Activated T-cell treated with anti-CD3 and anti-CD28 coated beads, Interleukin-2, amount 50 U/mL, for 72 hours (primary cell): ENCODE measurements at regions not wholly inside any gene's neighbourhood (a gene's known extent, or its start where the extent isn't known, plus 50 kb on each side); places are given as distances from the start of the nearest gene placed in this dataset.
"Not testable (repeated sequence)": the region's sequence is repeated elsewhere in the genome, so short reads cannot be mapped to it uniquely, and the experiment has no call there.

Source experiments
- ATAC-seq, 2 donors: fragments of 150-1000 bp; cut with Tn5 transposase; replicated peaks in 1 of 2; 2 replicates each; pipeline ENCODE4 v1.10.0; 2021; ENCODE audit warnings: moderate library complexity in 2 of 2, mild to moderate bottlenecking in 1 of 2
- DNase-seq, 2 donors: peaks; one replicate each; pipeline ENCODE4 v3.0.0; 2021 to 2022; ENCODE audit warnings: mixed read lengths in 1 of 2
- H3K27ac Mint-ChIP-seq: one replicate; pipeline ENCODE4 v1.8.0; 2022; ENCODE audit warnings: mild to moderate bottlenecking, moderate library complexity, mixed read lengths
- H3K27me3 Mint-ChIP-seq: one replicate; pipeline ENCODE4 v1.8.0; 2022; ENCODE audit warnings: low read depth, mixed read lengths
- H3K36me3 Mint-ChIP-seq, 2 donors: one replicate each; pipeline ENCODE4 v1.8.0; 2022; ENCODE audit warnings: mixed read lengths in 2 of 2, mild to moderate bottlenecking in 1 of 2; ENCODE audit not compliant: insufficient read depth in 2 of 2
- H3K4me1 Mint-ChIP-seq: one replicate; pipeline ENCODE4 v1.8.0; 2022; ENCODE audit warnings: low read depth, mixed read lengths
- H3K4me3 Mint-ChIP-seq, 2 donors: one replicate each; pipeline ENCODE4 v1.8.0; 2022; ENCODE audit warnings: mild to moderate bottlenecking in 2 of 2, mixed read lengths in 2 of 2, moderate library complexity in 2 of 2
- H3K9me3 Mint-ChIP-seq, 2 donors: one replicate each; pipeline ENCODE4 v1.8.0; 2022; ENCODE audit warnings: mixed read lengths in 2 of 2

DNA sequence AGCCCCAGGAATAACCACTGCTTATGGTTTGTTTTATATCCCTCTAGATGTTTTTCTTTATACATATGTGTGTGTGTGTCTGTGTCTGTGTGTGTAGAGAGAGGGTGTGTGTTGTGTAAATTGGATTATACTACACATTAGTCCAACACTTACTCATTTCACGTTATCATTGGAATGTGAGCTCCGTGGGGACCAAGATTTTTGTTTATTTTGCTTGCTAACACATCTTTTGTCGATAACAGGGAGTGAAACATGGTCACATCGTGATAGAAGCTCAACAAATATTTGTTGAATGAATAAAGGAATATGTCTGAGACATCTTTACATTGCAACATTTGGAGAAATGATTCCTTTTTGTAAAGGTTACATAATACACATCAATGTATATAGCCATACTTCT is 88.8 kb downstream of the CDRT15L2 start:
- H3K4me3 Mint-ChIP-seq, H3K27me3 Mint-ChIP-seq, H3K9me3 Mint-ChIP-seq, H3K27ac Mint-ChIP-seq, ATAC-seq, H3K36me3 Mint-ChIP-seq, DNase-seq, H3K4me1 Mint-ChIP-seq: not testable (repeated sequence)

DNA sequence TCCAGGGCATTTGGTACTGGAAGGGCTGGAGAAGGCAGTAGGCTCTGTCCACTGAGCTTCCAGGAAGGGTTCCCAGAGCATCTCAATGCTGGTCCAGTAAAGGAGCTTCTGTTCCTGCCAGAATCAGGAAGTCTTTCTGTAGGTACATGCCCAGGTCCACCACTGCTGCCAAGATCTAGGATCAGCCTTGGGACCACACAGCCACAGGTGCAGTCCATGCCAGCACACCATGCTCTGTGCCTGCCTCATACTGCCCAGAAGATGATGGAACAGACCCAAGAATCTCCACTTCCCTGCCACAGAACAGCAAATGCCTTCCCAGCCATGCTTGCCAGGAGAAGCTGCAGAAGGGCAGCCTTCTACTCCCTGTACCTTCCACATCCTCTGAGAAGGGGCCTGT is 89.3 kb downstream of the CDRT15L2 start:
- not testable (repeated sequence) for H3K27me3 Mint-ChIP-seq, H3K4me1 Mint-ChIP-seq, H3K36me3 Mint-ChIP-seq, DNase-seq, H3K27ac Mint-ChIP-seq, H3K4me3 Mint-ChIP-seq, ATAC-seq, H3K9me3 Mint-ChIP-seq

DNA sequence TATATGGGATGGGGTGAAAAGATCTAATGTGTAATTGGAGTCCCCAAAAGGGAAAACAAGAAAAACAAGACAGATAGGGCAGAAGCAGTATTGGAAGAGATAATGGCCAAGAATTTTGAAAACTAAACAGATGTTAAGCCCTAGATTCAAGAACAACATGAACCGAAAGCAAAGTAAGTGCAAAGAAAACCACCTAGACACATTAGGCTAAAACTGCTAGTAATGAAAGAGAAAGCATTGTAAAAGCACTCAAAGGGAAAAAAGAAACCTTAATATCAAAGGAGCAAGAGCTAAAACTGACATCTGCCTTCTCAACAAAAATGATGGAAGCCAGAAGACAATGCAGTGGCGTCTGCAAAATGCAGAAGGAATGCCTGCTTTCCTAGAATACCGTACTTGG is 91.0 kb downstream of the CDRT15L2 start:
- H3K27me3 Mint-ChIP-seq, DNase-seq, H3K9me3 Mint-ChIP-seq, ATAC-seq, H3K36me3 Mint-ChIP-seq, H3K4me1 Mint-ChIP-seq, H3K4me3 Mint-ChIP-seq, H3K27ac Mint-ChIP-seq: not testable (repeated sequence)

DNA sequence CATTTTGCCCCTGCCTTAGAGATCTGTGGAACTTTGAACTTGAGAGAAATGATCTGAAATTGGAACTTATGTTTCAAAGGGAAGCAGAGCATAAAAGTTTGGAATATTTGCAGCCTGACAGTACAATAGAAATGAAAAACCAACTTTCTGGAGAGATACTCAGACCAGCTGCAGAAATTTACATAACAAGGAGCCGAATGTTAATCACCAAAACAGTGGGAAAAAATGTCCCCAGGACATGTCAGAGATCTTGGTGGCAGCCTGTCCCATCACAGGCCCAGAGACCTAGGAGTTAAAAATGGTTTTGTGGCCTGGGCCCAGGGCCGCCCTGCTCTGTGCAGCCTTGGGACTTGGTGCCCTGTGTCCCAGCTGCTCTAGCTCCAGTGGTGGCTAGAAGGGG is 94.8 kb downstream of the CDRT15L2 start:
- not testable (repeated sequence) for H3K27ac Mint-ChIP-seq, H3K27me3 Mint-ChIP-seq, H3K4me1 Mint-ChIP-seq, ATAC-seq, H3K4me3 Mint-ChIP-seq, H3K9me3 Mint-ChIP-seq, H3K36me3 Mint-ChIP-seq, DNase-seq

DNA sequence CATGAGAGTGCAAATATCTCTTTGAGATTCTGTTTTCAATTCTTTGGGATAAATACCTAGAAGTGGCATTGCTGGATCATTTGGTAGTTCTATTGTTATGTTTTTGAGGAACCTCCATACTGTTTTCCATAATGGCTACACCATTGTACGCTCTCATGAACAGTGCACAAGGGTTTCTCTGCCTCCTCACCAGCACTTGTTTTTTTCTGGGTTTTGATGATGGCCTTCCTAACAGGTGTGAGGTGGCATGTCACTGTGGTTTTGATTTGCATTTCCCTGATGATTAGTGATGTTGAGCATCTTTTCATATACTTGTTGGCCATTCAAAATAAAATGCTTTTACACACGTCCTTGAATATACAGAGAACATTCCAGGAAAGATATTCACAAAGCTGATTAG is 96.2 kb downstream of the CDRT15L2 start:
- H3K9me3 Mint-ChIP-seq, H3K4me3 Mint-ChIP-seq, H3K4me1 Mint-ChIP-seq, H3K27ac Mint-ChIP-seq, DNase-seq, ATAC-seq, H3K36me3 Mint-ChIP-seq, H3K27me3 Mint-ChIP-seq: not testable (repeated sequence)

DNA sequence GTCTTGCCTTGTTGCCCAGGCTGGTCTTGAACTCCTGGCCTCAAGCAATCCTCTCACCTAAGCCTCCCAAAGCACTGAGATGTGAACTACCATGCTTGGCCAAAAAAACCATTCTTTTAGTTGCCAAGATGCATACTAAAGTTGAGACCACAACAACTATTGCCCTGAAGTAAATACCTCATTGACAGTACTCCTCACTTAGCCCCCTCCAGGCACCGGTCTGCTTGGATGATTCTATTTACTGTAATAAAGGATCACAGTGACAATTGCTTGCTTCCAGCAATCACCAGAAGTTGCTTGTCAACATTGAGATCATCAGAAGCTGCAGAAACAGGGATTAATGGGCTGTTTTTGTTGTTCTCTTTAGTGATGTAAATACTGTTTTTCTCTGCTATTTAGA is 97.1 kb downstream of the CDRT15L2 start:
- not testable (repeated sequence) for H3K27me3 Mint-ChIP-seq, H3K4me1 Mint-ChIP-seq, H3K27ac Mint-ChIP-seq, DNase-seq, H3K9me3 Mint-ChIP-seq, H3K4me3 Mint-ChIP-seq, ATAC-seq, H3K36me3 Mint-ChIP-seq

DNA sequence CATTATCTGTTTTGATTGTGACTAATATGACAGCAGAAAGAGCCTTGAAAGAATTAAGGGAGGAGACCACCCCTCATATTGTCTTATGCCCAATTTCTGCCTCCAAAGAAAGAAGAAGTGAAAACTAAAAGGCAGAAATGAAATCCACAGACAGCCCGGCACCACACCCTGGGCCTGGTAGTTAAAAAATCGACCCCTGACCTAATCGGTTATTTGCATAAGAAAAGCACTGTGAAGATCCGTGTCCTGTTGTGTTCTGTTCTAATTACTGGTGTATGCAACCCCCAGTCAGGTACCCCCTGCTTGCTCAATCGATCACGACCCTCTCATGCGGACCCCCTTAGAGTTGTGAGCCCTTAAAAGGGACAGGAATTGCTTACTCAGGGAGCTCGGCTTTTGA is 97.9 kb downstream of the CDRT15L2 start:
- ATAC-seq, H3K36me3 Mint-ChIP-seq, H3K9me3 Mint-ChIP-seq, DNase-seq, H3K4me1 Mint-ChIP-seq, H3K27me3 Mint-ChIP-seq, H3K27ac Mint-ChIP-seq, H3K4me3 Mint-ChIP-seq: not testable (repeated sequence)

DNA sequence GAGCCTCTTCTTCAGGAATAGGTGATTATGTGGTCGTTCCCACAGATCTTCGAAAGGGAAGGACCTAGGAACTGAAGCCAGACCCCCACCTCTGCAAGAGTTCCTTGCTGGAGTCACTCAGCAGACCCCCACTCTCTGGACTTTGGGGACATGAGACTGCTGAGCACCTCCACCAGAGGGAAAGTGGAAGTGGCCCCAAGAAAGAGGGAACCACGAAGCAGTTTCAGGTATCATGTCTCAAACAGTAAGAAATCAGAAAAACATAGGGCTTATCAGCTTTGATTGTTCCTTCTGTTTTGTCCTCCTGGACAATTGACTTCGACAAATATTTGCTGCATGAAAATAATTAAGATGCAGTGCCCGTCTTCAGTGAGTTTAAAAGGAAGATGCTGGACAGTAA is 98.9 kb downstream of the CDRT15L2 start:
- H3K4me1 Mint-ChIP-seq, ATAC-seq, H3K9me3 Mint-ChIP-seq, H3K36me3 Mint-ChIP-seq, H3K27ac Mint-ChIP-seq, H3K4me3 Mint-ChIP-seq, H3K27me3 Mint-ChIP-seq, DNase-seq: not testable (repeated sequence)

DNA sequence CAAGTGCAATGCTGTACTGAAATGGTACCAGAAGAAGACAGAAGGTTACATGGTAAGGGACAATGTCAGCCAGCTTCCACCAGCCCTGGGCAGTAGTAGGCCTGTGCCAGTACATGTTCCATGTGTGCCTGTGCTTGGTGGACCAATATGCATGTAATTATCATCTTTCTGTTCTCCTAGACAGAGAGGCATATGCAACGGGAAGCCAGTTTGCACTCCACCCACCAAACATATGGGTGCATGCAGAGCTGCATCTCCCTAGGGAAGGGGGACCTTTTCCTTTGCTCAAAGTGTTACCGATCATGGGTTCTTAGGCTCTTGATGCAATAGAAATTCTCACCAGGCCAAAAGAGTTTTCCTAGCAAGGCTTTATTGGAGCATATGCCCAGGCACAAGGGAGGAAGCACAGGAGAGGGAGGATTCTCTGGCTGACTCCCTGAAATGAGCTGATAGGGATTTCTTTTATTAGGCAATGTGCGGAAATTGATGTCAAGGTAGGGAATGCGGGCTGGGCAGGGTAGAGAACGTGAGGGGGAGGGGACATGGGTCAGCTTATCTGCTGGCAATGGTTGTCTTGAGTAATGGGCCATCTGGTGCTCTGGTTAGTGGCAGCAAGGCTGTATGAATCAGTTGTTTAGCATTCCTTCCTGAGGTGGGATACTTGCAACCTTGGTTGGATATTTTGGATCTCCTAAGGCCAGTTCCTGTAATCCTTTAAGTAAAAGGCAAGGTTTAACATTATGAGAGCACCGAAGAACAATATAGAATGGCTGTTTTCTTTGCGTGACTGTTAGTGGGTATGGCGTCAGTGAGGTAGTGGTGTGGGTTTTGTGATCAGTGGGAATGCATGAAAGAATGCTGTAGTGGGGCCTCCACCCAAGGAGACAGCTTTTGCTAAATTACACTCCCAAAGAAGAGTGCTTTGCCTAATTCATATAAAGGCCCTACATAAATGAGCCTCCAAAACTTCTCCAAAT is 102.5 kb downstream of the CDRT15L2 start:
- not testable (repeated sequence) for H3K9me3 Mint-ChIP-seq, H3K4me3 Mint-ChIP-seq, H3K27ac Mint-ChIP-seq, H3K36me3 Mint-ChIP-seq, H3K27me3 Mint-ChIP-seq, DNase-seq, ATAC-seq, H3K4me1 Mint-ChIP-seq

DNA sequence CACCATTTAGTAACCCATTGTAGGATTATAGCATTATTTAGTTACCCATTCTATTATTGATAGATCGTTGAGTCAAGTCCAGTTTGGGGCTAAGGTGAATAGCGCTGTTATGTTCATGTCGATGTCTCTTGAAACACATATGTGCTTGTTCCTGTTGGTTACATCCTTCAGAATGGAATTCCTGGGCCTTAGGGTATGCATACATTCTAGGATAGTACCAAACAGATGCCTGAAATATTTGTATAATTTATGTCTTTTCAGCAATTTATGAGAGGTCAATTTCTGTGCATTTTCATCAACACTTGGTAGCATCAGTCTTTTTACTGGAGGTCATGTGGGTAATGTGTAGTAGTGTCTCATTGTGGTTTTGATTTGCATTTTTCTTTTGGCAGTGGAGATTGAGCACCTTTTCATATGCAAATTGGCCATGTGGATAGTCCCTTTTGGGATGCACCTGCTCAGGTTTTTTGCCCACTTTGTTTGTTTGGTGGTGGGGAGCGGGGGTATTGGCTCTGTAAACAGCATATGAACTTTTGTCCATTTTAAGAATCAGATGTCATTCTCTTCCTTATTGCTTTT is 104.2 kb downstream of the CDRT15L2 start:
- DNase-seq, H3K4me1 Mint-ChIP-seq, ATAC-seq, H3K9me3 Mint-ChIP-seq, H3K27ac Mint-ChIP-seq, H3K27me3 Mint-ChIP-seq, H3K4me3 Mint-ChIP-seq, H3K36me3 Mint-ChIP-seq: not testable (repeated sequence)

DNA sequence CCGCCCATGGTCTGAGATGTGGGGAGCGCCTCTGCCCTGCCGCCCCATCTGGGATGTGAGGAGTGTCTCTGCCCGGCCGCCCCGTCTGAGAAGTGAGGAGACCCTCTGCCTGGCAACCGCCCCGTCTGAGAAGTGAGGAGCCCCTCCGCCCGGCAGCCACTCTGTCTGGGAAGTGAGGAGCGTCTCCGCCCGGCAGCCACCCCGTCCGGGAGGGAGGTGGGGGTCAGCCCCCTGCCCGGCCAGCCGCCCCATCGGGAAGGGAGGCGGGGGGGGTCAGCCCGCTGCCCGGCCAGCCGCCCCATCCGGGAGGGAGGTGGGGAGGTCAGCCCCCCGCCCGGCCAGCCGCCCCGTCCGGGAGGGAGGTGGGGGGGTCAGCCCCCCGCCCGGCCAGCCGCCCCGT is 105.5 kb downstream of the CDRT15L2 start:
- not testable (repeated sequence) for H3K4me1 Mint-ChIP-seq, H3K4me3 Mint-ChIP-seq, H3K9me3 Mint-ChIP-seq, H3K27ac Mint-ChIP-seq, H3K36me3 Mint-ChIP-seq, H3K27me3 Mint-ChIP-seq, ATAC-seq, DNase-seq

DNA sequence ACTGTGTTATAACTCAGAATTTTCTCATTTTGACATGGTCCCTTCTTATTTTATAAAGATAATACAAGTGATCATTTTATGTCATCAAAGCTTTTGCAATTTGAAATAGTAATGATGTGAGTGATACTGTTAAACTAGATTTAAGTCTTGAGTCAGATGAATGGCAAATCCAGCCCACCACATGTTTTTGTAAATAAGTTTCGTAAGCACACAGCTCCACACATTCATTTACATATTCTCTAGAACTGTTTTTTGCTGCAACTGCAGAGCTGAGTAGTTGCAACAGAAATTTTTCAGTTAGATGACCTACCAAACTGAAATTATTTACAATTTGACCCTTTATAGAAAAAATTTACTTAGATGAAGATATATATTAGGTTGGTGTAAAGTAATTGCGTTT is 108.1 kb downstream of the CDRT15L2 start:
- not testable (repeated sequence) for DNase-seq, H3K4me3 Mint-ChIP-seq, H3K27me3 Mint-ChIP-seq, H3K27ac Mint-ChIP-seq, H3K36me3 Mint-ChIP-seq, H3K4me1 Mint-ChIP-seq, H3K9me3 Mint-ChIP-seq, ATAC-seq

DNA sequence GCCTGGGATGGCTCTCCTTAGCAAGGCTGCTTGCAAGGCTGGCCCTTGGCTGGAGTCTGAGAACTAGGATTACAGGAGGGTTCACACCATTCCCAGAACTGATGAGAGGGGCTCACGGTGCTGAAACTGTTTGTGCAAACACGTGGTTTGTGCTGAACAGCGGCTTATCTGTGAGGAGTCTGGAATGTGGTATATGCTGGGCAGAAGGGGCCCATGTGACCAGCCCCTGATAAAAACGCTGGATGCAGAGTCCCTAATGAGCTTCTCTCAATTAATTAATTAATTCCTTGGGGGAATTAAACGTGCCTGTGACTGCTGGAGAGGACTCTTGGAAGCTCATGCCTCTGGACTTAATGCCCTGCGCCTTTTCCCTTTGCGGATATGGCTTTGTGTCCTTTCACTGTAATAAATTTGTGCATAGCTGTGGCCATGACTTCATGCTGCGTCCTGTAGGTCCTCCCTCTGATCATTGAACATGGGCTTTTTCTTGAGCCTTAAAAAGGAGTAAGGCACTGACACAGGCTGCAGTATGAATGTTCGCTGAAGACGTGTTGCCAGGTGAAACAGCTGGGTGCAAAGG is 109.7 kb downstream of the CDRT15L2 start:
- H3K4me1 Mint-ChIP-seq, H3K27me3 Mint-ChIP-seq, ATAC-seq, H3K36me3 Mint-ChIP-seq, DNase-seq, H3K9me3 Mint-ChIP-seq, H3K27ac Mint-ChIP-seq, H3K4me3 Mint-ChIP-seq: not testable (repeated sequence)
